Upper lobe of right lung (tissue), 1 donor: ENCODE measurements at regions not wholly inside any gene's neighbourhood (a gene's known extent, or its start where the extent isn't known, plus 50 kb on each side); places are given as distances from the start of the nearest gene placed in this dataset.
"Not testable (repeated sequence)": the region's sequence is repeated elsewhere in the genome, so short reads cannot be mapped to it uniquely, and the experiment has no call there.

Experiments used
- ATAC-seq: fragments of 200-7000 bp; cut with Tn5 transposase; one replicate; pipeline ENCODE4 v1.9.1; 2020; ENCODE audit warnings: mild to moderate bottlenecking, moderate library complexity
- DNase-seq: peaks from one replicate; pipeline ENCODE4 v3.0.0-alpha.2; 2020
- H3K27ac ChIP-seq: fragments of 200-600 bp; one replicate; pipeline ENCODE4 v1.8.0; 2022
- H3K27me3 ChIP-seq: fragments of 200-600 bp; one replicate; pipeline ENCODE4 v1.8.0; 2022; ENCODE audit warnings: mild to moderate bottlenecking
- H3K36me3 ChIP-seq: fragments of 200-600 bp; one replicate; pipeline ENCODE4 v1.8.0; 2022
- H3K4me1 ChIP-seq: fragments of 200-600 bp; one replicate; pipeline ENCODE4 v1.8.0; 2022
- H3K4me3 ChIP-seq: fragments of 200-600 bp; one replicate; pipeline ENCODE4 v1.8.0; 2022; ENCODE audit warnings: mild to moderate bottlenecking
- H3K9me3 ChIP-seq: fragments of 200-600 bp; one replicate; pipeline ENCODE4 v1.8.0; 2022
- intact Hi-C: fragments of 100-400 bp; cut with DNase I; formaldehyde crosslinking; loops from one replicate; pipeline ENCODE4 v1.11.0; 2022
- TF ChIP-seq, protein P1 (sequence below): fragments of 200-600 bp; IDR thresholded peaks from one replicate; pipeline ENCODE4 v1.8.0; 2022; ENCODE audit warnings: antibody characterized with exemption
- donor health status: DM: no; HTN: yes; CAD: no; lungs with severe emphysema.

DNA sequence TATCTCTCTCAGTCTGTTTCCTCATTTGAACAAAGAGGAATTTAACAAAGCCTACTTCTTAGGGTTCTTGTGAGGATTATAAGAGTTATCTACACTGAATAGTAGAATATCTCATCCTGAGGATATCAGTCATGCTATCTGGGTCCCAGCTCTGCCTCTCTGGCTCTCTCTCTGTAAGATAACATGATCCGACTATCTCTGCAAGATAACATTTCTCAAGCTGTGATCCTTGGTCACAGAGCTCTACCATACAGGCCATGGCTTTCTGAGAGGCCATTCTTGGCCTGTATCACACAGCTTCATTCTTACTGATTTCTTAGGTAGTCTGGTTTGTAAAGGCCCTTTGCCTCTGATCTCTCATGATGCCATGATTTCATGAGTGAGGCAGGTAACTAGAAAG, 71.0 kb upstream of the TRABD2B start:
- H3K4me3 ChIP-seq = no peak overlapping the region
- no peaks in the 10 kb centered on the region for H3K27me3 ChIP-seq
- H3K4me1 ChIP-seq = peaks cover 4% of the 10 kb centered on the region
- DNase-seq = no peak
- intact Hi-C loops = loop anchor here (10.0 kb wide), 1 partner anchor 73 kb away; the partner anchor contains the start of gene TRABD2B
- no peaks in the 10 kb centered on the region for H3K9me3 ChIP-seq
- no peak overlapping the region for H3K27ac ChIP-seq
- H3K36me3 ChIP-seq = no peaks in the 10 kb centered on the region
- TF ChIP-seq, protein P1, sequence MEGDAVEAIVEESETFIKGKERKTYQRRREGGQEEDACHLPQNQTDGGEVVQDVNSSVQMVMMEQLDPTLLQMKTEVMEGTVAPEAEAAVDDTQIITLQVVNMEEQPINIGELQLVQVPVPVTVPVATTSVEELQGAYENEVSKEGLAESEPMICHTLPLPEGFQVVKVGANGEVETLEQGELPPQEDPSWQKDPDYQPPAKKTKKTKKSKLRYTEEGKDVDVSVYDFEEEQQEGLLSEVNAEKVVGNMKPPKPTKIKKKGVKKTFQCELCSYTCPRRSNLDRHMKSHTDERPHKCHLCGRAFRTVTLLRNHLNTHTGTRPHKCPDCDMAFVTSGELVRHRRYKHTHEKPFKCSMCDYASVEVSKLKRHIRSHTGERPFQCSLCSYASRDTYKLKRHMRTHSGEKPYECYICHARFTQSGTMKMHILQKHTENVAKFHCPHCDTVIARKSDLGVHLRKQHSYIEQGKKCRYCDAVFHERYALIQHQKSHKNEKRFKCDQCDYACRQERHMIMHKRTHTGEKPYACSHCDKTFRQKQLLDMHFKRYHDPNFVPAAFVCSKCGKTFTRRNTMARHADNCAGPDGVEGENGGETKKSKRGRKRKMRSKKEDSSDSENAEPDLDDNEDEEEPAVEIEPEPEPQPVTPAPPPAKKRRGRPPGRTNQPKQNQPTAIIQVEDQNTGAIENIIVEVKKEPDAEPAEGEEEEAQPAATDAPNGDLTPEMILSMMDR = no peak
- ATAC-seq = no peak

DNA sequence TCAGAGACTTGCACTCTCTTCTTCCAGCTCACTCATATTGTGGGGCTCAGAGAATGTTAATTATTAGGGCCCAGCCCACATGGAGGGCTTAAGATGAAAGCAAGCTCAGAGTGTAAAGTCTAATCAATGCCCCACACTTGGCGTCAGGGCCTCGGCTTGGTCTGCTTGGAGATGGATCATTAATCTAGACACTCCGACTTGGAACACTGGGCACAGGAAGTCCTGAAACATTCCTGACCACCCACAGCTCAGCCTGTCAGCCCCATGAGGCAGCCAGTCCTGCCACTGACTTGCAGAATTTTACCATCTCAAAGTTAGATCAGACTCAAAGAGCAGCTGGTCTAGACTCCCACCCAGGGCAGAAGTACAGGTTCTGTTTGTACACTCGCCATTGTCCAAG, 69.8 kb upstream of the TRABD2B start:
- no peaks in the 10 kb centered on the region for H3K36me3 ChIP-seq
- no peaks in the 10 kb centered on the region for H3K27me3 ChIP-seq
- intact Hi-C loops = loop anchor here (10.0 kb wide), 1 partner anchor 72 kb away; the partner anchor contains the start of gene TRABD2B
- ATAC-seq (no peak), DNase-seq (no peak)
- H3K4me1 ChIP-seq = peaks cover 4% of the 10 kb centered on the region
- H3K27ac ChIP-seq = no peak overlapping the region
- TF ChIP-seq, protein P1 = no peak
- H3K4me3 ChIP-seq = no peak overlapping the region
- H3K9me3 ChIP-seq = no peaks in the 10 kb centered on the region

DNA sequence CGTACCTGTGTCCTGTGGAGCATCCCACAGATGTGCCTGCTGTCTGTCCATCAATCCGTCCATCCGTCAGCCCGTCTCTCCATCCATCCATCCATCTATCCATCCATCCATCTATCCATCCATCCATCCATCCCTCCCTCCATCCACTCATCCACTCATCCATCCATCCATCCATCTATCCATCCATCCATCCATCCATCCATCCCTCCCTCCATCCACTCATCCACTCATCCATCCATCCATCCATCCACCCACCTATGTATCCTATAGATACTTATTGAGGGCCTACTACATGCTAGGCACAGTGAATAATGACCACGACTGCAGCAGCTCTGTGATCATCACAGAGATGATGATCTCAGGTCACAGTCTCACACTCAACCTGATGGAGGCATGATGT, 67.5 kb upstream of the TRABD2B start:
- intact Hi-C loops = loop anchor here (10.0 kb wide), 1 partner anchor 70 kb away; the partner anchor contains the start of gene TRABD2B

DNA sequence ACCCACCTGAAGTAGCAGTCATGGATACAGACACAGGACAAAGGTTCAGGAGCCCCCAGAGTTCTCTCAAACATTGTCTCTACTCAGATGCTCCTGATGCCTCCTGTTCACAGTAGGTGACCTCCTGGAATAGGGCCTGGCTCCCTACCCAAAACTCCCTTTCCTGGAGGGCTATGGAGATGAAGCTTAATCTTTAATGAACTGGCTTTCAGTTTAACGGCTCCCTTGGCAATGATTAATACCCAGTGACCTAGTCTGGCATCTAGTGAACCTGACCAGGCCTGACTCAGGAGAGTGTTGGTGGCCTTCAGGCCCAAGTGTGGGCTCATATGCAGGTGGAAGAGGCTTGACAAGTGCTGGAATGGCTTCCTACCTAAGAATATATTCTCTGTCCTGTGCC, 65.2 kb upstream of the TRABD2B start:
- TF ChIP-seq, protein P1 = no peak
- intact Hi-C loops = loop anchor here (10.0 kb wide), 1 partner anchor 68 kb away; the partner anchor contains the start of gene TRABD2B
- Histone ChIP-seq H3K9me3 (no peaks in the 10 kb centered on the region), H3K4me1 (no peaks in the 10 kb centered on the region), H3K4me3 (no peak overlapping the region), H3K36me3 (no peaks in the 10 kb centered on the region), H3K27me3 (no peaks in the 10 kb centered on the region), H3K27ac (no peak overlapping the region)
- DNase-seq = no peak
- no peak for ATAC-seq

More for the DNA sequence above, 67.5 kb upstream of the TRABD2B start:
- not testable (repeated sequence) for ATAC-seq, H3K4me1 ChIP-seq, H3K27ac ChIP-seq, H3K4me3 ChIP-seq, H3K36me3 ChIP-seq, DNase-seq, H3K27me3 ChIP-seq, H3K9me3 ChIP-seq

DNA sequence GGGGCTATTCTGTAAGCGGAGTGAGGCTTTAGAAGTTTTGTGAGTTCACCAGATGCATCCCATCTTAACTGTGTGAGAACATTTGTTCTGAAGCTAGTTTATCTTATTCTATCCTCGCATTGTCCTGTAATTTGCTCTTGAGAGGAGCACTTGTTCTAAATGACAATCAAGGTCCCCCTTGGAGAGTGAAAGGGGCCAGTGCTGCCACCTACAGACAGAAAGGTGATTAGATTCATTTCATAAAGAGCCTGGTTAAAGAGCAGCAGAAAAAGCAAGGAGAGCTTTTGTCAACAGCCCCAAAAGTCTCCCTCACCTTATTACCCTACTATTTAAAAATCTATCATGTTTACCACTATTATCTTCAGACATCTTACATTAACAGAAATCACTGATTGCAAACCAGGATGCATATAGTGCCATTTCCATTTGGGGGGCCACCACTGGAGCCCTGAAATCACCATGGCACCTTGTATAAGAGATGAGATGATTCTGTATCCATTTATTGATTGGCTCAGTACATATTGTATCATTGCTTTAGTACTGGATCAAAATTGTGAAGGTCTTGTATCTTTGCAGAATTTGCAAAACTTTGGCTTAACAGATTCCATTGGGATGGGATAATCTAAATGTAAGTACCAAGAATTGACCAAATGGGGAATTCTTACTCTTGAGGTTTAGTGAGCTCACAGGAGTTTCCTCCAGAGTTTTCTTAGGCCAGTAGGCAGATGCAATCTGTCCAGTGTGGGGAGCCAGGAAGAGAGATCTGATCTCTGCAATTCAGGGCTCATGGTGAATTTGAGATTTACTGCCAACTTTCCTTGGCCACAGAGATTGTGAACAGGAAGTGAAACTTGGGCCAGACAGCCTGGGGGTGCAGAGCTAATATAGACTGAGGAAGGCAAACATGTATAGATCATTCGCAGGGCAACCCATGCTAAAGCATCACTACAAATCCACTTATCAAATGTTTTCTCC, 64.3 kb upstream of the TRABD2B start:
- ATAC-seq (peak; percentile 72), DNase-seq (no peak)
- intact Hi-C loops = loop anchor here (10.0 kb wide), 1 partner anchor 67 kb away; the partner anchor contains the start of gene TRABD2B
- TF ChIP-seq, protein P1 = peak; percentile 63
- Histone ChIP-seq H3K36me3 (no peaks in the 10 kb centered on the region), H3K4me3 (no peak overlapping the region), H3K4me1 (no peaks in the 10 kb centered on the region), H3K27me3 (no peaks in the 10 kb centered on the region), H3K27ac (no peak overlapping the region), H3K9me3 (no peaks in the 10 kb centered on the region)

DNA sequence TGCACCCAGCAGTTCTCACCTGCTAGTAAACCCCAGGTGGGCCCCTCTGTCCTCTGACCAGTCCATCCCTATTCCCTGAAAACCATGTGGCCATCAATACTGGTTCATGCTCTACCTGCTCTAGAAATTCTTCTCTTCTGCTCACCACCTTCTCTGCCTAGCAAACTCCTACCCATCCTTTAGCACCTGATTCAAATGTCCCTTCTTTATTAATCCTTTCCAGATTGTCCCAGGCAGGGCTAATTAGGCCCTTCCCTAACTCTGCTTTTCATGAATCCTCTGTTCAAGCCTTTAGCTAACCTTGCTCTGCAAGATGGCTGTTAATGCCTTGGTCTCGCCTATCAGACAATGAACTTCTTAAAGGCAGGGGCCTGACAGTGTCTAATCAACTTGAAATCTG, 62.1 kb upstream of the TRABD2B start:
- intact Hi-C loops = no loop called here

More for the DNA sequence above, 62.1 kb upstream of the TRABD2B start:
- Histone ChIP-seq H3K4me3 (no peak overlapping the region), H3K36me3 (no peaks in the 10 kb centered on the region), H3K27ac (no peak overlapping the region), H3K4me1 (no peaks in the 10 kb centered on the region), H3K9me3 (no peaks in the 10 kb centered on the region), H3K27me3 (no peaks in the 10 kb centered on the region)
- DNase-seq = no peak
- TF ChIP-seq, protein P1 = no peak
- no peak for ATAC-seq
